Loucy (cell line): ENCODE measurements at regions not wholly inside any gene's neighbourhood (a gene's known extent, or its start where the extent isn't known, plus 50 kb on each side); places are given as distances from the start of the nearest gene placed in this dataset.

Source experiments
- CTCF ChIP-seq: fragments of 200-600 bp; sonication (generic); conservative IDR thresholded peaks from 2 replicates; pipeline ENCODE4 v1.5.1; 2014; ENCODE audit warnings: mild to moderate bottlenecking, antibody characterized with exemption, low read length
- EZH2phosphoT487 ChIP-seq: fragments of 200-600 bp; IDR thresholded peaks from 2 replicates; pipeline ENCODE4 v1.6.1; 2018; ENCODE audit warnings: antibody characterized with exemption, mild to moderate bottlenecking, moderate library complexity, borderline replicate concordance

DNA sequence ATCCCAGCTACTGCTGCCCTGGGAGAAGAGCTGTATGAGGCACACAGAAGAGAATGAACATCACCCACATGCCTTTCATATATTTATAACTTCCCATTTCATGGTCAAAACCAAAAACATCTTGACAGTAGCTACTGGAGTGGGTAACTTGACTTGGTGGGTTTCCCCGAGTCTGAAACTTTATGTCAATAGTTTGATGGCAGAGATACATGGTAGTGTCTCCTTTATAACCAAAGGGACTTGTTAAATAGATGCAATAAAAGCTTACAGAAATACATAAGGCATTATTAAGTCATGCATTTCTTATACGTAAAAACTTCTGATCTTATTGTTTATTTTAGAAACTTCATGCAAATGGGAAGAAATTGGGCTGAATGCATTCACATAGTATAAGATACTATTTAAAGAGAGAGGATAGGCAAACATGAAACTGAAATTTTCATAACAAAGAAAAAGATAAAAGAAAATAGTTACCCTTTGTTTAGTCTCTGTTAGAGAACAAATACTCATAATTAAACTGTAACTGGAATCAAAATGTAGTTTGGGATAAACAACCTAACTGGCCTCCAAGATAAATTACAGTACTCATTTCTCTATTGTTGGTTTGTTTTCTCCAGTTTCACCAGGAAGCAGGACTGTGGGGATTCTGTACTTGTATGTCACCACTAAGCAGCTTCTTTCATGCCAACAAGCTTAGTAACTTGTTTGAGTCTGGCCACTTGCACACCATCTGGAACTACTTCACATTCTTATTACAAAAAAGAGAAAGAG, 459.3 kb upstream of the MEF2C start:
- TF ChIP-seq CTCF (no peak), EZH2phosphoT487 (no peak)
